ENCODE measurements at regions not wholly inside any gene's neighbourhood (a gene's known extent, or its start where the extent isn't known, plus 50 kb on each side); places are given as distances from the start of the nearest gene placed in this dataset.
A peak's percentile ranks its signal among the peaks of the same experiment; 100 is the strongest.
"Not testable (repeated sequence)": the region's sequence is repeated elsewhere in the genome, so short reads cannot be mapped to it uniquely, and the experiment has no call there.

DNA sequence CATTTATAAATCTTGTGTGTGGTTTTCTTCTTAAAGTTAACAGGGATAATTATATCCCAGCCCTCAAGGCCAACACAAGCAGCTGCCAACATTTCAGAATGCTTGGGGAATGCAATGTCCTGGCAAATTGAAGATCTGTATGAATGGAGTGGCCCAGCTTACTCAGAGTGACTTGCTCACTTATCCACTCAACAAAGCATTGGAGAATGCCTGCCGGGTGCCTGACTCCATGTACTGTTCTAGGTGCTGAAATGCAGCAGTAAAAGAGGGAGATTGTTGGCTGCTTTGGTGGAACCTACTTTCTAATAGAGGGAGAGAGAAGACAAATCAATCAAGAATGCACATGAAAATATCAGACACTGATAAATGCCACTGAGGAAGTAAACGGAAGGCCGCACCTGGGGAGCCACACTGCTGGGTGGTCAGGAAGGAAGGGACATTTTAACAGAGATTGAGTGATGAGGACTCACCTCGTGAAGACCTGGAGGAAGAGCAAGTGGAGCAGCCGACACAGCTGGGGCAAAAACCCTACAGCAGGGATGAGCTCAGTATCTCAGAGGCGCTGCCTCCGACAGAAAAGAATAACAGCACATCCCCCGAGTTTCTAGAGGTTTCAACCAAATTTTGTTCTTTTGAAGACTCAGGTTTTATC is 61.2 kb upstream of the VASH1 start:
- no peak for DNase-seq (ENCODE audit: low spot score)

DNA sequence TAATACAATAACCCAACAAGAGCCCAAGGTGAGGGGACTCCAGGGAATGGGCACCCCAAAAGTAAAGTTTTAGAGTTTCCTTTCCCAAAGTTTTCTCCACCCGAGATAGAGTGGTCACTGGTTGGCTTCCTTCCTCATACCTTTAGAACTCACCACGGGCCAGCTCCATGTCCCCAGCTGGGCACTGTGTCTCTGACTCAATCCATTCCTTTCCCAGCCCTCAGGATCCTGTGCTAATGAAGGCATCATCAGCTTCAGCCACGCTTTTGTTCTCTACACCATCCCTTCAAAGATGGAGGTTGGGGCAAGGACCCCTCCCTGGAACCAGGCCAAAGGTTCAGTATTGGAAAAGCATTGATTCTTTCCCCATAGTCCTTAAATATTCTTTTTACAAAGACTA is 59.8 kb upstream of the VASH1 start:
- no peak for DNase-seq (ENCODE audit: low spot score)

DNA sequence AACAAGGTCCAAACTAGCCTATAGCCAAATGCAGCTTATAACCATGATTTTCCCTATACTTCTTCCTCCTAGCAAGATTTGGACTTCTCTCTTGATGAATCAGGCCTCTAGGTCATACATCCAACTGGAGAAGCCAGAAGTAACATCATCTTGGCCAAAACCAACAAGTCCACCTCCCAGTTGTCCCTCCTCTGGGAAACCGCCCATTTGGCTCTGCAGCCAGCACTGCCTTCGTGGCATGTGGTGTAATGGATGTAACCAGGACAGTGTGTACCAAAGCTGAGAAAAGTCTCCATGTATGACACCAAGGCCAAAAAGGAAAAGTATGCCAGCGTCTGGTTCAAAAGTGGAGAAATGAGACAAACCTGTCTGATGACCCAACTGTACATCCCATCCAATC is 59.3 kb upstream of the VASH1 start:
- DNase-seq (ENCODE audit: low spot score), result no peak

DNA sequence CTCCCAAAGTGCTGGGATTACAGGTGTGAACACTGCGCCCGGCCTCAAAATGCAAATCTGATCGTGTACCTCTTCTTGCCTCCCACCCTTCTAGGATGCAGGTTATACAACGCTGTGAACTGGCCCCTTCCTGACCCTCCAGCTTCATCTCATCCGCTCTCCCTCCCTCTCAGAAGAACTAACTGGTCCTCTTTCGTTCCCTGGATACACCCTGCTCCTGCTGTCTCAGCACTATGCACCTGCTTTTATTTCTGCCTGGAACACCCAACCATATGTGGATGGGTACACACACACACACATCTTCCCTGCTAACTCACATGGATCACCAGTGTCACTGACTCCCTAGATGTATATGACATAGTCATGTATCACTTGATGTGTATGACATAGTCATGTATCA is 56.1 kb upstream of the VASH1 start:
- no peak for DNase-seq (ENCODE audit: low spot score)

DNA sequence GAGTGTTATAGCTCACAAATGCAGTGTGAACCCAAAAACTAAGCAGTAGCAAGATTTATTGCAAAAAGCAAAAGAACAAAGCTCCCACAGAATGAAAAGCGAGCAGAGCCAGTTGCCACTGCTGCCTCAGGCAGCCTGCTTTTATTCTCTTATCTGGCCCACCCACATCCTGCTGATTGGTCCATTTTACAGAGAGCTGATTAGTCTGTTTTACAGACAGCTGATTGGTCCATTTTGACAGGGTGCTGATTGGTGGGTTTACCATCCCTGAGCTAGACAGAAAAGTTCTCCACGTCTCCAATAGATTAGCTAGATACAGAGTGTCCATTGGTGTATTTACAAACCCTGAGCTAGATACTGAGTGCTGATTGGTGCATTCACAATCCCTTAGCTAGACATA is 55.1 kb upstream of the VASH1 start:
- DNase-seq (ENCODE audit: low spot score), result not testable (repeated sequence)

DNA sequence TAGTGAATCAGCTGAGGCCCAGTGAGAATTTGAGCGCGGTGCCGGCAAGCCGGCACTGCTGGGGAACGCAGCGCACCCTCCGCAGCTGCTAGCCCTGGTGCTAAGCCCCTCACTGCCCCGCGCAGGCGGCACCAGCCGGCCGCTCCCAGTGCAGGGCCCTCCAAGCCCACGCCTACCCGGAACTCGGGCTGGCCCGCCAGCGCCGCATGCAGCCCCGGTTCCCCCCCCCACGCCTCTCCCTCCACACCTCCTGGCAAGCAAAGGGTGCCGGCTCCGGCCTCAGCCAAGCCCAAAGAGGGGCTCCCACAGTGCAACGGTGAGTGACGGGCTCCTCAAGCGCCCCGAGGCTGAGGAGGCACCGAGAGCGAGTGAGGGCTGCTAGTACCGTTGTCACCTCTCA is 54.5 kb upstream of the VASH1 start:
- no peak for DNase-seq (ENCODE audit: low spot score)

DNA sequence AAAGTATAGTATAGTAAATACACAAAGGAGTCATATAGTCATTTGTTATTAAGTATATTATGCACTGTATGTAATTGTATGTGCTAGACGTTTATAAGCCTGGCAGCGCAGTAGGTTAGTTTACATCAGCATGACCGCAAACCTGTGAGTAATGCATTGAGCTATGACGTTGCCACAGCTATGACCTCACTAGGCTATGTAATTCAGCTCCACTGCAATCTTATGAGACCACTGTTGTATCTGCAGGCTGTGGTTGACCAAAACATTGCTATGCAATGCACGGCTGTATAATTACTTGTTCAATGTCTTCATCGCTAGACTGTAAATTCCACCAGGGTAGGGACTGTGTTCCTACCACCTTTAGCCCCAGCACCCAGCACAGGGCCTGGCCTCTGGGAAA is 53.2 kb upstream of the VASH1 start:
- no peak for DNase-seq (ENCODE audit: low spot score)

DNA sequence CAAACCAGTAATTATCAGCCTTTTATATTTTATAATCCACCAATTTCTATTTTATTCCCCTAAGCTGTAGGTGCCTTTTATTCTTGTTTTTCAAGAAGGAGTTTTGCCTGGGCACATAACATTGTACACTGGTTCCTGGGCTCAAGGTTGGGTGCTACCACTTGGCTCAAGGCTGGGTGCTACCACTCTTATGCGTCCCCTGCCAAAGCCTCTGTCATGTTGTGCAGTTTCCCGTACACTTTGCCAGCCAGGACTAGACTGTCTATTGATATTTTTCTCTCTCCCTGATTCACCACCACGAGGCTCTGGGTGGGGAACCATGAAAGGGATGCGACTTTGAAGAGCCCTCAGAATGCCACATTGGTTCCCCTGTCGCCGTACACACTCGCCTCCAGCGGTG is 52.5 kb upstream of the VASH1 start:
- no peak for DNase-seq (ENCODE audit: low spot score)

DNA sequence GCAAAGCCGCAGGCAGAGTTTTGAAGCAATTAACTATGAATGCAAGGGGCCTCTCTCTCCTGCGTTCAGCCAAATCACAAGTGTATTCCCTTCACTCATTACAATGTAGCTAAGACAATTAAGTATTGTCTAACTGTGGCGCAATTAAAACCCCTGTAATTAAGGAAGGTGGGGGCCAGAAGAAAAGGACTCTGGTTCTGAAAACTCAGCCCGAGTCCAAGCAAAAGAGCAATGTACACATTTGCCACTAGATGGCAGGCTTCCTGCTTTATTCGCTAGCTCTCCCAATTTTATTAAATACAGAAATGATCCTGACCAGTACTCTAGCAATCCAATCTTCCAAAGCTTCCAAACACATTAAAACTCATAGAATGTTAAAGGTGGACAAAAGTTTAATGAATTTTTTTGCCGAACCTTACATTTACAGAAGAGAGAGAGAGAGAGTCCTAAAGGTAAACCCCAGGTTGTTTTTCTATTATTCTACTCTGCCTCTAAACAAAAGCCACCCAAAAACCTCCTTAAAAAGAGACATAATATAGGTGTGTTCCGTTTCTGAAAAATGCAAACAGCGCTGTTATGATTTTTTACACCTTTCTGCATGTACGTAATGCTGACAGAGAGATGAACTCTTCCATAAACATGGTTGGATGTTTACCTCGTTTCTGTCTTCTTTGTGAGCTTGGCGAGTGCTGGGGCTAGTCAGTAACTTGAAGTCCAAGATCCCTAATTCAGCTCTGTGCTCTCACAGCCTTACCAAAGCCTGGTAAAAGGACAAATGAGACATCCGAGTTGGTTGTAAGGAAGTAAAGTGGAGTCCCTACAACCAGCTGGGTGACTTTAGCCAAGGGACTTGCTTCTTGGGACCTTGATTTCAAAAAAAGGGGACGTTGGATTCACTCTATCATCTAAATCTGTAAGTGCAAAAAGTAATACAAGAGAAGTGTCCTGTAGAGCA is 50.9 kb upstream of the VASH1 start:
- DNase-seq (ENCODE audit: low spot score), result peak; percentile 50

Measured in CD4-positive, alpha-beta T cell treated with Interleukin-2 at 100 ng/mL for 4 hours (primary cell).